T follicular helper cell (primary cell): ENCODE measurements at regions not wholly inside any gene's neighbourhood (a gene's known extent, or its start where the extent isn't known, plus 50 kb on each side); places are given as distances from the start of the nearest gene placed in this dataset.

ENCODE experiments used
- DNase-seq: peaks from one replicate; pipeline ENCODE4 v3.0.0-alpha.2; 2020; ENCODE audit warnings: low read depth

DNA sequence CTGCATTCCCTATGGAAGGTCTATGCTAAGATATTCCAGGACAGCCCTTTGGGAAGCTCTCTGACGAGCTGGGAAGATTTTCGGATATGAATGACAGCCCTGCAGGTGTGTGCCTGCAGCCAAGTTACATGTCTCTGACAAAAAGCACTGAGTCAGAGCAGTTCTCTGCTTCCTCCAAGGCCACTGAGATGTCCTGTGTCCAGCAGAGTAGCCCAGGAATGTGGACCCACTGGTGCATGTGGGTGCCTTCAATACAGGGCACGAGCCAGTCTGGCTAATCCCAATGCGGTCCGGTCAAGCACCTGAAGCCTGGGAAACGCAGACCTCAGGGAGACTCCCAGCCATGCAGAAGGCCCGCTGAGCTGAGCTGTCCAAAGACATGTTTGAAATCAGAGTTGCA lies 565.7 kb downstream of the TCERG1L start:
- no peak for DNase-seq

GRCh38 chr10:130746311-130746710 lies 565.2 kb downstream of the TCERG1L start:
- no peak for DNase-seq

GRCh38 chr10:130747356-130747755 lies 564.2 kb downstream of the TCERG1L start:
- DNase-seq: no peak

DNA sequence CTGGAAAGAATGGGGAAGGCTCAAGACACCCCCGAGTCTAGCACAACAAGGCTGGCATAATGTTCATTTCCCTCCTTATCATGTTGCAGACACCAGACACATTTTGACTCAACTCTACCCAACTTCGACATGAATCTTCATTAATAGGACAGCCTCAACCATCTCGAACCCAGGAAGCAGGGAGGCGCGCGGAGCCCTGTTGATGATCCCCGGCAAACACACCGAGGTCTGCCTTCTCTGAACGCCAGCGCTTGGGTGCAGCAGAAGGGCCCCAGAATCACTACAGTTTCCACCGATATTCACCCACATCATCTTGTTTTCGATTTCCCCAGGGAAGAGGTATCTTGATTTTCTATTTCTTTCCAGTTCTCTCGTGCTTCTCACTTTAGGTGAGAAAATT lies 563.6 kb downstream of the TCERG1L start:
- DNase-seq: no peak

GRCh38 chr10:130748409-130749057 lies 563.0 kb downstream of the TCERG1L start:
- no peak for DNase-seq

GRCh38 chr10:130749911-130750310 lies 561.6 kb downstream of the TCERG1L start:
- DNase-seq: no peak

DNA sequence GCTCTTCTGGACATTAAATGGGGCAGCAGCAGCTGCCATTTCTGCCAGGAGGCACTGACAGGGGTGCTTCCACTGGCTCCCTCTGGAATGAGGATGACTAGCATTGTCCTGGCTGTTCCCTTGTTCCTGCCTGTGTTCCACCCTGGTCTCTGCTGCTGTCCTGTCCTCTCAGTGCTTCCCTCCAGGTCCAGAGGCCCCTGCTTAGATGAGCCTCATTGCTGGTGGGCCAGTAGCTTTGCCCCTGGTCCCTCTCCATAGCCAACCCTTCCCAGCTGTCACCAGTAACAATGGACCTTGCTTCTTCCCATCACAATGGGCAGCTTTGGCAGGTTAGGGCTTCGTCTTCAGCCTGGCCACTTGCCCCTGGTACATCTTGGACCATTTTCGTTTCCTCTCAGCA lies 561.1 kb downstream of the TCERG1L start:
- no peak for DNase-seq

- DNase-seq: no peak
These were observed 560.2 kb downstream of the TCERG1L start for GRCh38 chr10:130751106-130751840.

DNA sequence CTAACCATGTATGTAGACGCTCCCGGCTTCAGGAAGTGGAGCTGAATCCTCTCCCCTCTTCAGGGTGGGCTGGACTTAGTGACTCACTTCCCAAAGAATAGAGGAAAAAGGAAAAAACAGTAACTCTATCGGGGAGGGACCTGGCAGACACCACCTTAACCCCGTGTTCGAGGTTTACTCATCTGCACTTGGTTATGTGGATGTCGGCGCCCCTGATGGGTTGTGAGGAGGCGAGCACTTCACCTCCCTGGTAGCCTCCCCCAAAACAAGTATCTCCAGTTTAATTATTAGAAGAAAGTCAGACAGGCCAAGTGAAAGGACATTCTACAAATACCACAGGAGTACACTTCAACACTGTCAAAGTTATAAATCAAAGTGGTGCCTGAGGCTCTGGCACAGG lies 559.7 kb downstream of the TCERG1L start:
- no peak for DNase-seq

DNA sequence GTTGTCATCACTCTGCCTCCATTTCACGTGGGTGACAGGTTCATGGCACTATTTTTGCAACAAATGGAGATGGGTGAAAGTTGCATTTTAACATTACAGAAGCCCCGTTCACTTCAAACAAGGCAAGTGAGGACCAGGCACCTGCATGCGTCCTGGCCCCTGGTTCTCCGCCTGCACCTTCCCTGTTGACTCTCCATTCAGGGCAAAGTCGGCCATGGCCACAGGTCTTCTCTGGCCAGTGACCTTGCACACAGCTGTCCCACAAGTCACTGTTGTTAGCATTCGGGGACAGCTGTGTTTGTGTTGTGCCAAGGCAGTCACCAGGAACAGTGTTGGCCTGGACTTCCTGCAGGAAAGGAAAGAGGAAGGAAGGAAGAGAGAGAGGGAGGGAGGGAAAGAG lies 554.9 kb downstream of the TCERG1L start:
- DNase-seq: no peak

GRCh38 chr10:130757271-130757670 lies 554.2 kb downstream of the TCERG1L start:
- no peak for DNase-seq

- DNase-seq: no peak
These were observed 553.6 kb downstream of the TCERG1L start for GRCh38 chr10:130757821-130758489.

DNA sequence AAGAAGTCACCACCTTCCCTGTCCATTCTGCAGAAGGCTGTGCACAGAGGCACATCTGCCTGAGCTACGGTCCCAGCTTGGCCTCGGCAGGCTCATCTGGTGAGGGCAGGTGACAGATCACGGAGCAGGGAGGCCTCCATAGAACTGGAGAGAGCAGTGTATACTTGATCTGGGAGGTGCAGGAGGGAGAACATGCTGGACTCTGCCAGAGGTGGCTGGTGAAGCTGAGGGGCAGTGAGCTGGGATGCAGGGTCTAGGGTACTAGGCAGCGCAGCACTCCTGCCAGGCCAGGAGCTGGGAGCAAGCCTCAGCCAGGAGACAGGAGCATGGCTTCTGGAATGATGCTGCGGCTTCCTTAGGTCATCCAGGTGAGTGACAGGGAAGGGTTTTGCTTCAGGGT lies 553.0 kb downstream of the TCERG1L start:
- DNase-seq: no peak

- DNase-seq: no peak
These were observed 550.4 kb downstream of the TCERG1L start for GRCh38 chr10:130761032-130761575.

GRCh38 chr10:130761788-130762301 lies 549.7 kb downstream of the TCERG1L start:
- DNase-seq: no peak

DNA sequence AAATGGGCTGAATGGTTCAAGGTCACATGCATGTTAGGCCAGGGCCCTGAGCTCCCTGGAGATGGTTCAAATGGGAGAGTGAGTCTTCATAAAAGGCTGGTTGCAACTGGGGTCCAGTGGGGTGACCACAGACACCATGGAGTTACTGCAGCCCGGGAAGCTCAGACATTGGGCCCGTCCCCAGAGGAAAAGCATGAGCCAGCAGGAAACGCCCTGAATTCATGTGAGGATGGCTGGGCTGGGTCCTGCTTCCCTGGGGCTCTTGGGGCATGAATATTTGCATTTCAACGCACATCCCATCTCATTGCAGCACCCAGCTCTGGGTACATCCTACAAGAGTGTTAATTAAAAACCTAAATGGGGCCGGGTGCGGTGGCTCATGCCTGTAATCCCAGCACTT lies 549.0 kb downstream of the TCERG1L start:
- no peak for DNase-seq

GRCh38 chr10:130763071-130763470 lies 548.5 kb downstream of the TCERG1L start:
- DNase-seq: no peak

DNA sequence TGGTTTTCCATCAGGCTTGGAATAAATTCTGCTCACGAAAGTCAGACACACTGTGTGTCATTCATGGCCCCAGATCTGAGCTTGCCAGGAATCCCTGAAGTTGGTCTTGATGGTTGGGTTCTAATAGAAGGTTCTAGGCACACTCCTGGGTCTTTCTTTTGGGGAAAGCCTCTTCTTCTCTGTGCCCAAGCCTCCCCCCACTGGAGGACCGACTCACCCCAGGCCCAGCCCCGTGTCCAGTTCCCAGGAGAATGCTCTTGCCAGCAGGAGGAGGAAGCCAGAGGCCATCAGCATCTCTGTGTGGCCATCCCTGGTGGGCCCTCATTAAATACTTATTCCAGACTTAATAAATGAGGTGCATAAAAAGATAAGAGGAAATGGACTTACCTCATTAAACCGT lies 548.0 kb downstream of the TCERG1L start:
- DNase-seq: no peak

DNA sequence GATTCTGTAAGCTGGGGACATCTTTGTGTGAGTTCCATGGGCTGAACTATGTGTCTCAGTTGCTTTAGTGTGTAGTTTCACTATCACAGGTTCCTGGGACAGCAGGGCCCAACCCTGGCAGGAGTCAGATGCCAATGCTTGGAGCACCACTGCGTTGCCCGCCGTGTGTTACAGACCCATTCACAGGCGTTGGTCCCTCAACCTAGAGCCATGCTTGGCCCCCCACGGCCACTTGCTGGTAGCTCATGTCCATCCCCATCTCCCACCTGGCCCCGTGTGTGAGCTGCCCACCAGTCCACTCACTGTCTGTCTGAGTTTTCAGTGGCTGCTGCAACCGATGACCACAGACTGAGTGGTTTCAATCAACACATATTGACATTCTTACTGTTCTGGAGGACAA lies 546.9 kb downstream of the TCERG1L start:
- DNase-seq: no peak

DNA sequence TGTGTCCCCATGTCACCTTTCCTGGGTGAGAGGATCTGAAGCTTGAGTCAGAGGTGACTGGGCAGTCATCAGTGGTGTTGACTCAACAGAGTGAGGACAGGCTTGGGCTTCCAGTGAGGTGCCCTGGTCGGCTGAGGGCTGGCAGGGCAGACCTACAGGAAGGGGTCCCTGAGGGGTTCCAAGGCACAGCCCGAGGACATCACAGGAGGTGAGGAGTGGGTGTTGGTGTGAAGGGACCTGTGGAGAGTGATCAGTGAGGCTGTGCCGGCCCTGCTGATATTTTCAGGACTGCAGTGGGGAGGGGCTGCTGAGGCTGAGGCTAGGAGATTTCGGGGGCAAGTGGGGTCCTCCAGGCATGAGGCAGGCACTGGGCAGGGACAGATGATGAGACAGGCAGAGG lies 545.5 kb downstream of the TCERG1L start:
- DNase-seq: no peak

- DNase-seq: no peak
These were observed 544.3 kb downstream of the TCERG1L start for GRCh38 chr10:130767116-130767730.
